HG02571 (cell line): ENCODE measurements at regions not wholly inside any gene's neighbourhood (a gene's known extent, or its start where the extent isn't known, plus 50 kb on each side); places are given as distances from the start of the nearest gene placed in this dataset.
A peak's percentile ranks its signal among the peaks of the same experiment; 100 is the strongest.
"Not testable (repeated sequence)": the region's sequence is repeated elsewhere in the genome, so short reads cannot be mapped to it uniquely, and the experiment has no call there.

ENCODE experiments used
- ATAC-seq: cut with Tn5 transposase; IDR thresholded peaks from one replicate; pipeline ENCODE4 v1.9.1; 2021; ENCODE audit warnings: mild to moderate bottlenecking, moderate library complexity; ENCODE audit not compliant: unreplicated experiment

- no peak for ATAC-seq
Observed at GRCh38 chr6:97450087-97450486, 167.1 kb upstream of the MMS22L start.

DNA sequence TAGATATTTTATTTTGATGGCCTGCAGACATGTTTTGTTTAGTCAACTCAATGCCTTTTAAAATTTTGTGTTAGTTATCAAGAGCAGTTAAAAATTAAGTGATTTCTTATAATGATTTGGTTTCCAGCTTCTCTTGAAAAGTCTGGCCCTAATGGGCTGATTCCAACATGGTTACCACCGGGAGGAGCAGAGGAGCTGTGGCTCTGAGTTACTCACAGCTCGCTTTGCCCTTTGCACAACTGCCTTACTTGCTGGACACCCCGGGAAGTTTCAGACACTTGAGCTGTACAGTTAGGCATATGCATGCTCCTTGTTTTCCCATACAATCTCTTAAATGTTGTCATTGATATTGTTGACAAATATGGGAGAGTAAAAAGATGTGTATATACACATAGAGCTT is 173.1 kb upstream of the MMS22L start:
- ATAC-seq, result no peak

- ATAC-seq, result no peak
Observed at GRCh38 chr6:97459535-97459934, 176.5 kb upstream of the MMS22L start.

GRCh38 chr6:97459986-97460385 is 177.0 kb upstream of the MMS22L start:
- ATAC-seq, result no peak

DNA sequence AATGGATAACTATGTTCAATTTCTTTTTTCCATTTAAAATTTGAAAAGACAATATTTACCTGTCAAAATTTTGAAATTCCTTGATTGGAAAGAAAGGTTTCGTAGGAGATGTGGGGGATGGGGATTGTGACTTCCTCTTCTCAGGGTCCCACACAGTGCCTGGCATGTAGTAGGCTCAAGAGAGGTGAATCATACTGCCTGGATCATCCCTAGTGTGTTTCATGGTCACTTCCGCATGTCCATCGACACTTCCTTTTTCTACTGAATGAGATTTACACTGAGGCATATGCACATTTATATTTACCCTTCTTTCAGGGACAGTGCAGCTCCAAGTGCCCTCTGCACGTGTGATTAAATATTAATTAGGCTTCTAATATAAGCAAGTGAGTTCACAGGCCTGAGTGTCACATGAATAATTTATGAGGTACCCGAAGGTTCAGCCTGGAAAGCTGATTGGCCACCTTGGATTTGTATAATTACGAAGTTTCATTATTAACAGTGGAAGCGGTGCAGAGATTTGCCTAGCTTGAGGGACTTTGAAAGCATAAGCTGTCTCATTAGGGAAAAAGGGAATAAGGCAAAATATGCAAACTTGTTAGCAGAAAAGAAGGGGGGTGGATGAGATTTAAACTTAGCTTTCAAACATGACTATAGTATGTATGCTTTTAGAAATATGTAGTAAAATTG is 177.5 kb upstream of the MMS22L start:
- ATAC-seq, result no peak

DNA sequence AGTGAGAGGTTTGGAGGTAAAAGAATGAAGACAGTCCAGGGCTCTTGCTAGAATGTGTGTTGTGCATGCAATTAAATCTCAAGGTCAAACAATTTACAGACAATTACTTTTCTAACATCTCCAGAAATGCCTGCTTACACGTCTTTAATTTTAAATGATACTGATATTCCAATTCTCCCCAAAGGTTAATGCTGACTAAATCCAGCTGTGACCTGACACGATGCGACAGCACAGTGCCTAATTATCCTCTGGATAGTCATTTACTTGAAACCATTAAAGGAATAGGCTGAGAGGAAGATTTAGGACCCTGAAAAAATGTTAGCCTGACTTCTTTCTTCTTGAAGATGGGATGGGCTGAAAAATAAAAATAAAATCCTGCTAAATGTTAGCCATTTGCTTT is 178.2 kb upstream of the MMS22L start:
- no peak for ATAC-seq

GRCh38 chr6:97462031-97462430 is 179.0 kb upstream of the MMS22L start:
- ATAC-seq, result no peak

GRCh38 chr6:97462938-97463598 is 180.1 kb upstream of the MMS22L start:
- no peak for ATAC-seq

- ATAC-seq, result no peak
Observed at GRCh38 chr6:97465877-97466561, 183.0 kb upstream of the MMS22L start.

DNA sequence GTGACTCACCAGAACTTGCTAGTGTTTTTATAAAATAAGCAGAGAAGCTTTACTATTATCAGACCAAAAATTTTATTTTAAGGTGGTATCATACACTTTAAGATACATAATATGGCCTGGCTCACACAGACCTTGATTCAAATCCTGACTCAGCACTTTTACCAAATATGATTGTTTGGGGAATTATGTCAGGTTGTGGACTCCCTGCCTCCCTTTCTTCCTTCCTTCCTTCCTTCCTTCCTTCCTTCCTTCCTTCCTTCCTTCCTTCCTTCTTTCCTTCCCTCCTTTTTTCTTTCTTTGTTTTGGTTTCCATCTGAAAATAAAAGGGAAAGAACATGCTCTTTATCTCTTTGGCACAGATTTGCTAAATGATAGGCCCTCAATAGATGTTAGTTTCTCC is 186.0 kb upstream of the MMS22L start:
- ATAC-seq, result no peak

- no peak for ATAC-seq
Observed at GRCh38 chr6:97469451-97469850, 186.4 kb upstream of the MMS22L start.

DNA sequence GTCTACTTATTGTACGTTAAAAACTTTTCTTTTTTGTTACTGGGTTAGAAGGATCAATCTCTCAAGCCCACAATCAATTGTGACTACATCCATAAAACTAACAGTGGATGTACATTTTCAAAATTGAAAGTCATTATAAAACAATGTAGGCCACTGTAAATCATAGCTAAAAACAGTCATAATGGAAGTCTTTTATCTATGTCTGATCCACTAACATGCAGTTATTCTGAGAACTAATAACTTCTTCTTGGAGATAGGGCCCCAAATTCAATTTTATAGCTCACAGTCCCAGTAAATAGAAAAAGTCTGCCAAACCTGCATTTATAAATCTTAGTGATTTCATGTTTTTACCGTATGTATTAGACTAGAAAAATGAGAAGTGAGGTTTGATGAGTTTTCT is 187.3 kb upstream of the MMS22L start:
- no peak for ATAC-seq

DNA sequence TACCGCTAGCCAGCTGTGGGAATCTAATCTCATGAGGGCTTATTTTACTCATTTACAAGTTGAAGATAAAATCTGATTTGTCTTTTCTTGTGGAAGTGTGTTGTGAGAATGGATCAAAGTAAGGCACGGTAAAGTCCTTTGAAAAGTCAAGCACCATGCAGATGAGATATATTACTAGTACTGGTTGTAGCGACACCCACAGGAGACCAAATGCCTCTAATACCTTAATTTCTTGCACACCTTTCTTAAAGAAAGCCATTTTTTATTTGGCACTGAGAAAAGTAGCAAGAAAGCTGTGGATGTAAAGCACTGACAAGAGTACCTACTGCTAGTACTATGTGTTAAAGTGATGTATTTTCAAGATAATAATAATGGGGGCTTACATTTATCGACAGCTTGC is 191.0 kb upstream of the MMS22L start:
- ATAC-seq, result no peak

DNA sequence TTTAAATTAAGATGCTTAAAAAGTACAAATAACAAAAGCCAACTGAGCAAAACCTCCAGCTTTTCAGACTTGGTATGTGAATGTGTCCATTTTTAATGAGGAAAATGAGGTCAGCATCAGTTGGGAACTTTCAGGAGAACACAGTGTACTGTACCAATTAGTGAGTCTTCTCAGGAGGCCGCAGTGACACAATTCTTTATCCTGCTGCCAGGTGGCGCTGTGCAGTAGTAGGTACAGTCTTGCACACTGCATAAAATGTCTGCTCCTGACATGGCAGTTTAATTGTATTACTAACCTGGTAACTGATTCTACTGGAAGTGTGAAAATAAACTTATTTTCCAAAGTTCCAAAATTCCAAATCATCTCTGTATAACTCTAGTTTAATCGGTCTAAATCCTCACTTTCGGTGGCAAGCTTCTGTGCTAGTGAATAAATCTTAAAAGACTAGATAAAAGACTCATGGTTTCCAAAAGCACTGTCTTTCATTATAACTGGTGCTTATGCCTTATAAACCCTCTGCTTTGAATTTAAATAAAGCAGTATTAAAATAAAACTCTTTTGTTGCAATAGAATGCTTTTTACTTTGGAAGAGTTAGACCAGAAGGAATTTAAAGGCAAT is 214.8 kb upstream of the MMS22L start:
- ATAC-seq, result peak; percentile 99

- no peak for ATAC-seq
Observed at GRCh38 chr6:97501853-97502252, 218.8 kb upstream of the MMS22L start.

DNA sequence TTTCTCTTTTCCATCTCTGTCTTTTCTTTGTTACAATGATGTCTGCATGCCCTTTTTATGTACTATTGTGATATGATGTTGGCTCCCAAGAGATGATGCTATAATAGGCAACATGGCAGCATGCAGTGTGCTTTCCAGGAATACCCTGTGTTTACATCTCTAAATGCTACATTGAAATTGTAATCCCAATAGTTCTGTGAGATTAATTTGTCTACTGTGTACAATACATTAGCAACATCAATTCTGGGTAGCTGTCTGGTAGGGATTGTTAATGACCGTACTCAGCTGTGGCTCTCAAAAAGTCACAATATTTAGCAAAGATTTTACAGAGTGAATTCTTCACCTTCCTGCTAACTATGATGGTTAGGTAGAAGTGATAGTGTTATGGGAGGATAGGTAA is 225.6 kb upstream of the MMS22L start:
- no peak for ATAC-seq

DNA sequence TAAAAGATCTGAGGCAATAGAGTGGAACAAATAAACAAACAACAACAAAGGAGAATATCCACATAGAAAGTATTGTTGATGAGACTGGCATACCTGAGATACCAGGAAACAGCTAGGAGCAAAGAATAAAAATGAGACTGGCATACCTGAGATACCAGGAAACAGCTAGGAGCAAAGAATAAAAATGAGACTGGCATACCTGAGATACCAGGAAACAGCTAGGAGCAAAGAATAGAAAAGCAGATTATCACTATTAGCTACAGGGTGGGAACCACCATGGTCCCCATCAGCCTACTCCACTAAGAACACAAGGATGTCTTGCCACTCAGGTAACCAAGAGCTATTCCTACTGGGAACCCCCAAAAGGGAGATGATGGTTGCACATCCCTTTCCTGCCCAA is 230.2 kb upstream of the MMS22L start:
- ATAC-seq, result not testable (repeated sequence)

- no peak for ATAC-seq
Observed at GRCh38 chr6:97524811-97525210, 241.8 kb upstream of the MMS22L start.

- ATAC-seq, result no peak
Observed at GRCh38 chr6:97535800-97536199, 252.8 kb upstream of the MMS22L start.

GRCh38 chr6:97548354-97548753 is 265.3 kb upstream of the MMS22L start:
- no peak for ATAC-seq

DNA sequence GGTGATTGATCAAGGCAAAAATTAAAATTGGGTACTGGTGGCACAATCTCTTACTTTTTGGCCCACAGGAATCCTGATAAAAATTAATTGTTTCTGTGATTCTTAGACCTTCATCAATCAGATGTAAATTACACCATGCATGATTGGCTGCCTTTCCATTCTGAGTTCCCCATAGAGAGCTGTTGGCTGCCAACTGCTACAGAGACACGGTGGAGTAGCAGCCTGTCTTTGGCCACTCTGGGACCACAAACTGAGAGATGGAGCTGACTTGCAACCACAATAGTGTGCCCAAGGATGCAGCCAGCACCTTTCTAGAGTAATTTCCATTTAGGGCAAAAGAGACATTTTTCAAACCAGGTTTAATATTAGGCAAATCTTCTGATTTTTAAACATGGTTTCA is 274.3 kb upstream of the MMS22L start:
- ATAC-seq, result no peak

GRCh38 chr6:97563529-97563928 is 280.5 kb upstream of the MMS22L start:
- ATAC-seq, result no peak
